HL-60 (cell line): ENCODE measurements at regions not wholly inside any gene's neighbourhood (a gene's known extent, or its start where the extent isn't known, plus 50 kb on each side); places are given as distances from the start of the nearest gene placed in this dataset.

ENCODE experiments used
- DNase-seq, 2 experiments: peaks; one replicate each; pipeline ENCODE4 v3.0.0-alpha.2; 2010 to 2020; ENCODE audit warnings: low read depth in 1 of 2, low spot score in 1 of 2
- H3K27ac ChIP-seq: fragments of 250-450 bp; sonication (Bioruptor Pico); replicated peaks from 2 replicates; pipeline ENCODE4 v1.5.1; 2020; ENCODE audit warnings: mild to moderate bottlenecking, moderate library complexity
- H3K27me3 ChIP-seq: fragments of 250-450 bp; sonication (Bioruptor Pico); 2 replicates; pipeline ENCODE4 v1.5.1; 2021; ENCODE audit warnings: mild to moderate bottlenecking, moderate library complexity; ENCODE audit not compliant: insufficient read depth, poor library complexity, severe bottlenecking
- H3K4me3 ChIP-seq: replicated peaks from 2 replicates; pipeline ENCODE4 v1.5.1; 2011; ENCODE audit warnings: mild to moderate bottlenecking, control low read depth, low read length; ENCODE audit not compliant: insufficient read depth
- GABPA ChIP-seq: IDR thresholded peaks from 2 replicates; pipeline ENCODE4 v1.6.1; 2012; ENCODE audit warnings: low read depth
- POLR2AphosphoS5 ChIP-seq: IDR thresholded peaks from 2 replicates; pipeline ENCODE4 v1.6.1; 2012; ENCODE audit warnings: low read depth
- SPI1 ChIP-seq: IDR thresholded peaks from 2 replicates; pipeline ENCODE4 v1.6.1; 2012; ENCODE audit warnings: low read depth, mild to moderate bottlenecking, borderline replicate concordance
- TF ChIP-seq, protein P1 (sequence below): IDR thresholded peaks from one replicate; pipeline ENCODE4 v1.5.1; 2011; ENCODE audit warnings: low read length, control low read depth, inconsistent platforms; ENCODE audit not compliant: insufficient read depth
- TF ChIP-seq, protein P2 (sequence below): IDR thresholded peaks from 2 replicates; pipeline ENCODE4 v1.6.1; 2012; ENCODE audit warnings: low read depth; ENCODE audit not compliant: insufficient replicate concordance

DNA sequence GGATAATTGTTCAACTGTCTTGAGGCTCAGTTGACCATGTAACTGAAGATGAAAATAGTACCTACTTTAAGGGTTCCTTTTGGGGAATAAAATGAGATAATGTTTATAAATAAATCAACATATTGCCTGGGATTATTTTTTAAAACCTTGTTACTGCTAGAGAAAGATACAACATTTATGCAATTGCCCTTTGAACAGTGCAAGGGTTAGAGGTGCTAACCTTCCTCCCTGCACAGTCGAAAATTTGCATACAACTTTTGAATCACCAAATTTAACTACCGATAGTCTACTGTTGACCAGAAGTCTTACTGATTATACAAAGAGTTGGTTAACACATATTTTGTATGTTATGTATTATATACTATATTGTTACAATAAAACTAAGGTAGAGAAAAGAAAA lies 750.0 kb downstream of the EFNB2 start:
- no peak for DNase-seq
- H3K4me3 ChIP-seq, result no peak overlapping the region
- H3K27ac ChIP-seq, result no peak overlapping the region
- no peak for TF ChIP-seq GABPA
- TF ChIP-seq SPI1, result no peak
- TF ChIP-seq POLR2AphosphoS5, result no peak
- TF ChIP-seq, protein P1, sequence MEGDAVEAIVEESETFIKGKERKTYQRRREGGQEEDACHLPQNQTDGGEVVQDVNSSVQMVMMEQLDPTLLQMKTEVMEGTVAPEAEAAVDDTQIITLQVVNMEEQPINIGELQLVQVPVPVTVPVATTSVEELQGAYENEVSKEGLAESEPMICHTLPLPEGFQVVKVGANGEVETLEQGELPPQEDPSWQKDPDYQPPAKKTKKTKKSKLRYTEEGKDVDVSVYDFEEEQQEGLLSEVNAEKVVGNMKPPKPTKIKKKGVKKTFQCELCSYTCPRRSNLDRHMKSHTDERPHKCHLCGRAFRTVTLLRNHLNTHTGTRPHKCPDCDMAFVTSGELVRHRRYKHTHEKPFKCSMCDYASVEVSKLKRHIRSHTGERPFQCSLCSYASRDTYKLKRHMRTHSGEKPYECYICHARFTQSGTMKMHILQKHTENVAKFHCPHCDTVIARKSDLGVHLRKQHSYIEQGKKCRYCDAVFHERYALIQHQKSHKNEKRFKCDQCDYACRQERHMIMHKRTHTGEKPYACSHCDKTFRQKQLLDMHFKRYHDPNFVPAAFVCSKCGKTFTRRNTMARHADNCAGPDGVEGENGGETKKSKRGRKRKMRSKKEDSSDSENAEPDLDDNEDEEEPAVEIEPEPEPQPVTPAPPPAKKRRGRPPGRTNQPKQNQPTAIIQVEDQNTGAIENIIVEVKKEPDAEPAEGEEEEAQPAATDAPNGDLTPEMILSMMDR, result no peak
- TF ChIP-seq, protein P2, sequence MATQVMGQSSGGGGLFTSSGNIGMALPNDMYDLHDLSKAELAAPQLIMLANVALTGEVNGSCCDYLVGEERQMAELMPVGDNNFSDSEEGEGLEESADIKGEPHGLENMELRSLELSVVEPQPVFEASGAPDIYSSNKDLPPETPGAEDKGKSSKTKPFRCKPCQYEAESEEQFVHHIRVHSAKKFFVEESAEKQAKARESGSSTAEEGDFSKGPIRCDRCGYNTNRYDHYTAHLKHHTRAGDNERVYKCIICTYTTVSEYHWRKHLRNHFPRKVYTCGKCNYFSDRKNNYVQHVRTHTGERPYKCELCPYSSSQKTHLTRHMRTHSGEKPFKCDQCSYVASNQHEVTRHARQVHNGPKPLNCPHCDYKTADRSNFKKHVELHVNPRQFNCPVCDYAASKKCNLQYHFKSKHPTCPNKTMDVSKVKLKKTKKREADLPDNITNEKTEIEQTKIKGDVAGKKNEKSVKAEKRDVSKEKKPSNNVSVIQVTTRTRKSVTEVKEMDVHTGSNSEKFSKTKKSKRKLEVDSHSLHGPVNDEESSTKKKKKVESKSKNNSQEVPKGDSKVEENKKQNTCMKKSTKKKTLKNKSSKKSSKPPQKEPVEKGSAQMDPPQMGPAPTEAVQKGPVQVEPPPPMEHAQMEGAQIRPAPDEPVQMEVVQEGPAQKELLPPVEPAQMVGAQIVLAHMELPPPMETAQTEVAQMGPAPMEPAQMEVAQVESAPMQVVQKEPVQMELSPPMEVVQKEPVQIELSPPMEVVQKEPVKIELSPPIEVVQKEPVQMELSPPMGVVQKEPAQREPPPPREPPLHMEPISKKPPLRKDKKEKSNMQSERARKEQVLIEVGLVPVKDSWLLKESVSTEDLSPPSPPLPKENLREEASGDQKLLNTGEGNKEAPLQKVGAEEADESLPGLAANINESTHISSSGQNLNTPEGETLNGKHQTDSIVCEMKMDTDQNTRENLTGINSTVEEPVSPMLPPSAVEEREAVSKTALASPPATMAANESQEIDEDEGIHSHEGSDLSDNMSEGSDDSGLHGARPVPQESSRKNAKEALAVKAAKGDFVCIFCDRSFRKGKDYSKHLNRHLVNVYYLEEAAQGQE, result no peak
- no peaks in the 10 kb centered on the region for H3K27me3 ChIP-seq

DNA sequence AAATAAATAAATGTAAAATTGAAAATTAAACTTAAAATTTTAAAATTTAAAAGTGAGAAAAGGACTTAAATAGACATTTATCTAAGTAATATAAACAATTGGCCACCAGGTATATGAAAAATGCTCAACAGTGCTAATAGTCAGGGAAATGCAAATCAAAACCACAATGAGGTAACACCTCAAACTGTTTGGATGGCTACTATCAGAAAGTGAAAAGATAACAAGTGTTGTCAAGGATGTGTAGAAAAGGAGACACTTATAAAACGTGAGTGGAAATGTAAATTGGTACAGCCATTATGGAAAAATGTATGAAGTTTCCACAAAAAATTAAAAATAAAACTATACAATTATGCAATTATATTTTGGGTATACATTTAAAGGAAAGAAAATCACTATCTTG lies 752.2 kb downstream of the EFNB2 start:
- Histone ChIP-seq H3K4me3 (no peak overlapping the region), H3K27ac (no peak overlapping the region), H3K27me3 (no peaks in the 10 kb centered on the region)
- TF ChIP-seq, protein P2, result no peak
- TF ChIP-seq, protein P1, result no peak
- no peak for TF ChIP-seq SPI1
- no peak for TF ChIP-seq GABPA
- no peak for TF ChIP-seq POLR2AphosphoS5
- DNase-seq, result no peak

DNA sequence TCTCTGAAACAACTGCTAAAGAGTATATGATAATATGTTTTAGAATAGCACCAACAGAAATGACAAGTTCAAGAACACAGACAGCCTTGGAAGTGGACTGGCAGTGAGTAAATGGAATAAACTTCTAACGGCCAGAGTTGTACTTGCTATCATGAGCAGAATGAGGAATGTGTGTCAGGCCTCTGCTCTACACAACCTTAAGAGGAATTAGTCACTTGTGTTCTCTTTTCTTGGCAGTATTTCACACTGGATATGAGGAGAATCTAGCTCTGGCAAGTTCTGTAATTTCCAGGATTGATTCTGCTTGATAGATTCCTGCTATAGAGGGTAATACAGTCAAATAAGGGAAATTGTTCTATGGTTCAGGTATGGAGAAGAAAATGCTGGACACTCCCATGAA lies 757.3 kb downstream of the EFNB2 start:
- DNase-seq, result no peak
- TF ChIP-seq SPI1 (no peak), POLR2AphosphoS5 (no peak), GABPA (no peak)
- TF ChIP-seq, protein P1, result no peak
- TF ChIP-seq, protein P2, result no peak
- Histone ChIP-seq H3K27ac (no peak overlapping the region), H3K27me3 (no peaks in the 10 kb centered on the region), H3K4me3 (no peak overlapping the region)
